GM12874 (cell line): ENCODE measurements at regions not wholly inside any gene's neighbourhood (a gene's known extent, or its start where the extent isn't known, plus 50 kb on each side); places are given as distances from the start of the nearest gene placed in this dataset.

Experiments used
- TF ChIP-seq, protein P1 (sequence below): IDR thresholded peaks from 2 replicates; pipeline ENCODE4 v1.5.1; 2011; ENCODE audit warnings: low read depth, mild to moderate bottlenecking, control low read depth, low read length, moderate library complexity; ENCODE audit not compliant: insufficient read depth

DNA sequence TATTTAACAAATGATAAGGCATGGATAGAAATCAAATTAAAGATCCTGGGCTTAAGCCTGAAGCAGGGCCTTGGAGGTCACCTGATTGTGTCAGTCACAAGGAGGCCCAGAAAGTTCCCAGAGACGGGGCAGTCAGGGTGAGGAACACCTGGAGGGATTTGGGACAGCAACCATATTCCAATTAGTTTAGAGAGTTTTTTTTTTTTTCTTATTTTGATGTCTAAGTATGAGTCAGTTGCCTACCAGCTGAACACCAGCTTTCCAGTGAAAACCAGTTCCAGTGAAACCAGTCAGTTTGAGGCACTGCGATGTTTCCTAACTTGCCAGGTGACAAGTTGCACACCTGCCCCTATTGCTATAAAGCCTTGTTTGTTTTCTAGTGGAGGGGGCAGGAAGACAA, 350.7 kb upstream of the AZI2 start:
- TF ChIP-seq, protein P1, sequence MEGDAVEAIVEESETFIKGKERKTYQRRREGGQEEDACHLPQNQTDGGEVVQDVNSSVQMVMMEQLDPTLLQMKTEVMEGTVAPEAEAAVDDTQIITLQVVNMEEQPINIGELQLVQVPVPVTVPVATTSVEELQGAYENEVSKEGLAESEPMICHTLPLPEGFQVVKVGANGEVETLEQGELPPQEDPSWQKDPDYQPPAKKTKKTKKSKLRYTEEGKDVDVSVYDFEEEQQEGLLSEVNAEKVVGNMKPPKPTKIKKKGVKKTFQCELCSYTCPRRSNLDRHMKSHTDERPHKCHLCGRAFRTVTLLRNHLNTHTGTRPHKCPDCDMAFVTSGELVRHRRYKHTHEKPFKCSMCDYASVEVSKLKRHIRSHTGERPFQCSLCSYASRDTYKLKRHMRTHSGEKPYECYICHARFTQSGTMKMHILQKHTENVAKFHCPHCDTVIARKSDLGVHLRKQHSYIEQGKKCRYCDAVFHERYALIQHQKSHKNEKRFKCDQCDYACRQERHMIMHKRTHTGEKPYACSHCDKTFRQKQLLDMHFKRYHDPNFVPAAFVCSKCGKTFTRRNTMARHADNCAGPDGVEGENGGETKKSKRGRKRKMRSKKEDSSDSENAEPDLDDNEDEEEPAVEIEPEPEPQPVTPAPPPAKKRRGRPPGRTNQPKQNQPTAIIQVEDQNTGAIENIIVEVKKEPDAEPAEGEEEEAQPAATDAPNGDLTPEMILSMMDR: no peak

DNA sequence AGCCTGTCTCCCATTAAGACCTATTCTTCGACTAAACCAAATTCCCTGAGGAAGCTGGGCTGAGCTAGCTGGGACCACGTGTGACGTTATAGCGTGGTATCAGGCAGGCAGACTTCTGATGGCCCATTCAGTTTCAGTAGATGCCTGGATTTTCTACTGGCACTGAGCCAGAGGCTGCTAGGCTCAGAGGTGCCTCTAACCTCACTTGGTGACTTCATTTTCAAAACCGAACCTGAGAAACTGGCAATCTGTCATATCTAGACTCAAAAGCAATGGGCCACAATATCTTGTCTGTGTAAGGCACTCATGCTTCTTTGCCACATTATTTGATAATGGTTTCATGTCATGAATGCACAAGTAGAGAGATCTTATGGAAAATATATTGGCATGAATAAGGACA, 352.1 kb upstream of the AZI2 start:
- TF ChIP-seq, protein P1: no peak

DNA sequence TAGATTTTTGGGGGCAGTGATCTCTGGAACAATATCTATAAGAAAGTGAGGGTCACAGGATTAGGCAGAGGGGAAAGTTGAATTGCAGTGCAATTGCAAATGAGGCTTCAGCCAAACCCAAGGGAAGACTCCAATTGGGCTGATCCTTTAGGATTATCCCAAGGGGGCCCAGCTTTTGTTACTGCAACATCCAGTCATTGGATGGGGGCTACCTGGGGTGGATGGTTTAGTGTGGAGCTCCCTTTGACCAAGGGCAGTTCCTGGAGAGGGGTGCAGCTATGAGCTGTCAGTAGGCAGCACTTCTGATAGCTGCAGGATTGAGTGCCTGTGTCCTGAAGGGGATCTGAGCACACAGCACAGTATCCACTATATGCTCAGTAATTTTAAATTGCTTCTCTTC, 355.2 kb upstream of the AZI2 start:
- TF ChIP-seq, protein P1: no peak

DNA sequence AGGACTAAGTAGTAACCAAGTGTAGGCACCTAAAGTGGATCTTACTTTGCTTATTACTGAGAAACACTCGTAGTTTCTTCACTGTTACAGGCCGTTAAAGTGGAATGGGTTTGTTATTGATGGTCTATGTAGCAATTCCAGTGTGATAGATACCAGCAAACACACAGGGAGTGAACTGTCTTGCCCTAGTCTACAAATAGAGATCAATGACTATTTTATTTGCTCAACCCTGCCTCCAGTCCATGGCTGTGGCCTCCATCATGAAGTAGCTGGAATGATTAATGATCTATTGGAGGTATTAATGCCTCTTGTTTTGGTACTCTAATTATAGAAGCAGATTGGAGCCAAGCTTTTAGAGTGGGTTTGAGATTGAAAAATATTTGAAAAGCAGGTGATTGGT, 362.7 kb upstream of the AZI2 start:
- TF ChIP-seq, protein P1: no peak

DNA sequence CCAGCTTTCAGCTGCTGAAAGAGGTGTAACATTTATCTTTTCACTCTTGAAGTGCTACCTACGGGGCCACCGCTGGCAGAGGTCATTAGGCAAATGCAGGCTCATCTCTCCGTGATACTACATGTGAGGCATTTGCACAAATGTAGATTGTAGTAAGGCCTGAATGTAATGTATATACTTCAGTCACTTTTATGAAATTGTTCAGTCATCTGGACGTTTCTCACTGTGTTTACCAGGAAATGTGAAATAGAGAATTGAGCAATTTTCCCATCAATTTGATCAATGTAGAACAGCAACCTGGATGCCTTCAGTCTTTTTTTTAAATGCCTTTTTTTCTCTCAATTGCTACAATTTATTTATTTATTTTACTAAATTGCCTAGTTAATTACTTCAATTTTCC, 368.3 kb upstream of the AZI2 start:
- TF ChIP-seq, protein P1: no peak

DNA sequence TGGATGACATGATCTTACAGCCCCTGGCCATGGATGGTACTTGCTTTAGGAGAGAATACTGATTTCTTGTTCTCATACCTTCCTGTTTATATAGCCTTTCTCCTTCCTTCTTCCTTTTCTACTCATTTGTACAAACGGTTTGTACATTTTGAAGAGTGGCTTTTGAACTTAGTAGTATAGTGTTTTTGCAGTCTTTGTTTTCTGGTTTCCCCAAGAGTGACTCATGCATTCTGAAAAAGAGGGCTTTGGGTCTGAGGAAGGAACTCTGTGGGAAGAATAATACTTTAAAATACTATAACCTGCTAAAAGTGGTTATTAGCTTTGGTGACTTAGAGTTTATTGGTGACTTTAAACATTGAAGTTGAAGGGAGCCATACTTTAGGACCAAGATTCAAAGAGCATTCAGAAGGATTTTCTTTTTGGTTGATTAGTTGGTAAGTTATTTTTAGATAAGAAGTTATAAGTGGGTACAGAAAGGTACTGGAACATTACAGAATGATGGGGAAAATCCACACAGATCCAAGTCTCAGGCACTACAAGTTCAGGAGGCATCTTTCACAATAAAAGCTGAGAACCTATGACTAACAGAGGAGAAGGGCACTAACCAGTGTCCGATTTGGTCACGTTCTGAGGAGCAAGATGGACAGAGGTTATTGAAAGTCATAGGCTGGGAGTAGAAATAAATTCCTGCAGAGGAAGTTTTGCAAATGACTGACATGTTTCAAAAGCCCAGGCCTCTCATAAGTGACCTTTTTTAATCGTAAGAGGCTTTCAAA, 369.6 kb upstream of the AZI2 start:
- TF ChIP-seq, protein P1: no peak

DNA sequence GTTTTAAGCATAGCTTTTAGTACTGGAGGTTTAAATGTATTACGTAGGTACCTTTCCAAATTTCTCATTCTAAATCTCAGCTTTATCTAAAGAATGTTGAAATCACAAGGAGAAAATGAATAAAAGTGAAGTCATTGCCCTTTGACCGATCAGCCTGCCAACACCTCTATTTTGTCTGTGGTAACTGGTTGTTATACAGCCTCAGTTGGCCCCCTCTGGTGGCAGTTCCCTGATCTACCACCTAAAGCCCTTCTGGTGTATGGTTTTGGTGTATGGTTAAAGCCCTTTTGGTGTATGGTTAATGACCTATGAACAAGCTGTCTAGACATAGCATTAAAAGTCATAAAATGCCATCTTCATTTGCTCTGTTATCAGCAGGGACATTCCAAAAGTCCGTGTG, 378.2 kb upstream of the AZI2 start:
- TF ChIP-seq, protein P1: peak; percentile 56; the same call in 1 of the 2 replicates
